HEK293 (cell line): ENCODE measurements at regions not wholly inside any gene's neighbourhood (a gene's known extent, or its start where the extent isn't known, plus 50 kb on each side); places are given as distances from the start of the nearest gene placed in this dataset.

Experiments
- CTCF ChIA-PET: fragments of 350-600 bp; formaldehyde crosslinking; extraction: SDS; loops from one replicate; lab custom pipeline; 2021; ENCODE audit warnings: antibody characterized with exemption; lab: Yijun Ruan, JAX
- POLR2A ChIA-PET: fragments of 300-600 bp; formaldehyde crosslinking; extraction: SDS; loops from one replicate; lab custom pipeline; 2020; ENCODE audit warnings: antibody characterized with exemption, inconsistent platforms; lab: Yijun Ruan, JAX
- H3K27ac ChIP-seq: fragments of 200-500 bp; sonication (Bioruptor generic); 2 replicates; pipeline ENCODE4 v1.5.1; 2014; ENCODE audit warnings: low read depth, low read length, control low read depth, inconsistent platforms; ENCODE audit errors: extremely low read depth
- H3K36me3 ChIP-seq, 2 experiments: fragments of 200-500 bp in 1 of 2; sonication (Bioruptor generic) in 1 of 2; 1 replicate in 1 of 2; 2 replicates in 1 of 2; pipeline ENCODE4 v1.5.1; 2014 to 2017; ENCODE audit warnings: inconsistent platforms in 2 of 2, low read length in 2 of 2; ENCODE audit not compliant: control insufficient read depth in 2 of 2, insufficient read depth in 1 of 2
- H3K4me1 ChIP-seq: fragments of 200-500 bp; sonication (Bioruptor generic); 2 replicates; pipeline ENCODE4 v1.5.1; 2014; ENCODE audit warnings: mild to moderate bottlenecking, low read length, inconsistent platforms; ENCODE audit not compliant: control insufficient read depth, insufficient read depth
- H3K4me3 ChIP-seq: 2 replicates; pipeline ENCODE4 v1.5.1; 2011; ENCODE audit warnings: low read depth, mild to moderate bottlenecking, control low read depth, low read length, moderate library complexity
- H3K9me3 ChIP-seq: fragments of 200-500 bp; sonication (Bioruptor generic); 2 replicates; pipeline ENCODE4 v1.5.1; 2014; ENCODE audit warnings: low read depth, low read length, inconsistent platforms; ENCODE audit not compliant: control insufficient read depth, insufficient read depth
- SALL2 ChIP-seq: fragments of 450-650 bp; formaldehyde crosslinking; IDR thresholded peaks from 2 replicates; pipeline ENCODE4 v1.5.0; 2017; ENCODE audit warnings: missing biosample characterization, mild to moderate bottlenecking, missing genetic modification characterization, borderline replicate concordance
- SP2 ChIP-seq: fragments of 450-650 bp; formaldehyde crosslinking; IDR thresholded peaks from 2 replicates; pipeline ENCODE4 v1.5.1; 2016; ENCODE audit warnings: missing biosample characterization, missing genetic modification characterization
- ZBTB10 ChIP-seq: fragments of 450-650 bp; formaldehyde crosslinking; IDR thresholded peaks from 2 replicates; pipeline ENCODE4 v1.5.1; 2016; ENCODE audit warnings: missing biosample characterization, missing genetic modification characterization
- ZBTB48 ChIP-seq: fragments of 450-650 bp; formaldehyde crosslinking; IDR thresholded peaks from 2 replicates; pipeline ENCODE4 v1.5.1; 2016; ENCODE audit warnings: missing biosample characterization, missing genetic modification characterization
- ZNF114 ChIP-seq: fragments of 450-650 bp; formaldehyde crosslinking; IDR thresholded peaks from 2 replicates; pipeline ENCODE4 v1.5.0; 2017; ENCODE audit warnings: missing biosample characterization, missing genetic modification characterization
- ZNF155 ChIP-seq: fragments of 450-650 bp; formaldehyde crosslinking; IDR thresholded peaks from 2 replicates; pipeline ENCODE4 v1.5.1; 2016; ENCODE audit warnings: missing biosample characterization, missing genetic modification characterization
- ZNF175 ChIP-seq: fragments of 450-650 bp; formaldehyde crosslinking; IDR thresholded peaks from 2 replicates; pipeline ENCODE4 v1.5.1; 2016; ENCODE audit warnings: missing biosample characterization, missing genetic modification characterization
- ZNF214 ChIP-seq: fragments of 450-650 bp; formaldehyde crosslinking; IDR thresholded peaks from 2 replicates; pipeline ENCODE4 v1.5.1; 2017; ENCODE audit warnings: missing biosample characterization, mild to moderate bottlenecking, missing genetic modification characterization, borderline replicate concordance
- ZNF221 ChIP-seq: fragments of 450-650 bp; formaldehyde crosslinking; IDR thresholded peaks from 2 replicates; pipeline ENCODE4 v1.5.1; 2017; ENCODE audit warnings: missing biosample characterization, missing genetic modification characterization, borderline replicate concordance
- ZNF324 ChIP-seq: fragments of 450-650 bp; formaldehyde crosslinking; IDR thresholded peaks from 2 replicates; pipeline ENCODE4 v1.5.1; 2016; ENCODE audit warnings: missing biosample characterization, missing genetic modification characterization
- ZNF37A ChIP-seq: fragments of 450-650 bp; IDR thresholded peaks from 2 replicates; pipeline ENCODE4 v1.5.1; 2018; ENCODE audit warnings: missing biosample characterization, missing genetic modification characterization
- ZNF623 ChIP-seq: fragments of 450-650 bp; formaldehyde crosslinking; IDR thresholded peaks from 2 replicates; pipeline ENCODE4 v1.5.1; 2016; ENCODE audit warnings: missing biosample characterization, missing genetic modification characterization
- ZNF747 ChIP-seq: fragments of 450-650 bp; formaldehyde crosslinking; IDR thresholded peaks from 2 replicates; pipeline ENCODE4 v1.5.1; 2016; ENCODE audit warnings: missing biosample characterization, missing genetic modification characterization
- ZNF76 ChIP-seq: fragments of 450-650 bp; formaldehyde crosslinking; IDR thresholded peaks from 2 replicates; pipeline ENCODE4; 2016; ENCODE audit warnings: low read depth, missing biosample characterization, missing genetic modification characterization, borderline replicate concordance
- ZNF830 ChIP-seq: fragments of 450-650 bp; IDR thresholded peaks from 2 replicates; pipeline ENCODE4 v1.5.0; 2018; ENCODE audit warnings: missing biosample characterization, missing genetic modification characterization, low read depth, mild to moderate bottlenecking, moderate library complexity
- TF ChIP-seq, protein P1 (sequence below): fragments of 450-650 bp; formaldehyde crosslinking; IDR thresholded peaks from 2 replicates; pipeline ENCODE4 v1.5.1; 2016; ENCODE audit warnings: missing biosample characterization, missing genetic modification characterization, borderline replicate concordance
- TF ChIP-seq, protein P2 (sequence below): fragments of 450-650 bp; formaldehyde crosslinking; IDR thresholded peaks from 2 replicates; pipeline ENCODE4 v1.5.1; 2016; ENCODE audit warnings: missing biosample characterization, missing genetic modification characterization, low read depth

GRCh38 chr9:96082516-96083232 is 207.2 kb downstream of the ERCC6L2 start:
- H3K36me3 ChIP-seq: no peaks in the 10 kb centered on the region
- CTCF ChIA-PET: no interaction called here
- no peak overlapping the region for H3K4me3 ChIP-seq
- POLR2A ChIA-PET: no interaction called here
- no peaks in the 10 kb centered on the region for H3K9me3 ChIP-seq
- no peak for TF ChIP-seq ZNF155
- no peaks in the 10 kb centered on the region for H3K4me1 ChIP-seq
- no peak overlapping the region for H3K27ac ChIP-seq

- H3K9me3 ChIP-seq: no peaks in the 10 kb centered on the region
- ChIA-PET POLR2A (no interaction called here), CTCF (interaction anchor here (0.6 to 1.2 kb wide), 2 partner anchors 165 to 219 kb away, joined by 3 read pairs; no protein-coding TSS in a partner anchor)
- H3K4me1 ChIP-seq: no peaks in the 10 kb centered on the region
- TF ChIP-seq ZNF114 (no peak), ZNF324 (tag by site-specific recombination) (no peak), ZNF747 (tag by site-specific recombination) (no peak), ZNF175 (no peak), ZBTB48 (no peak), SALL2 (no peak), ZNF221 (tag by site-specific recombination) (no peak), SP2 (no peak), ZNF830 (no peak), ZBTB10 (tag by site-specific recombination) (no peak), ZNF37A (no peak), ZNF623 (no peak), ZNF76 (tag by site-specific recombination) (no peak), ZNF214 (tag by site-specific recombination) (no peak)
- TF ChIP-seq, protein P1, sequence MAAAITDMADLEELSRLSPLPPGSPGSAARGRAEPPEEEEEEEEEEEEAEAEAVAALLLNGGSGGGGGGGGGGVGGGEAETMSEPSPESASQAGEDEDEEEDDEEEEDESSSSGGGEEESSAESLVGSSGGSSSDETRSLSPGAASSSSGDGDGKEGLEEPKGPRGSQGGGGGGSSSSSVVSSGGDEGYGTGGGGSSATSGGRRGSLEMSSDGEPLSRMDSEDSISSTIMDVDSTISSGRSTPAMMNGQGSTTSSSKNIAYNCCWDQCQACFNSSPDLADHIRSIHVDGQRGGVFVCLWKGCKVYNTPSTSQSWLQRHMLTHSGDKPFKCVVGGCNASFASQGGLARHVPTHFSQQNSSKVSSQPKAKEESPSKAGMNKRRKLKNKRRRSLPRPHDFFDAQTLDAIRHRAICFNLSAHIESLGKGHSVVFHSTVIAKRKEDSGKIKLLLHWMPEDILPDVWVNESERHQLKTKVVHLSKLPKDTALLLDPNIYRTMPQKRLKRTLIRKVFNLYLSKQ (tag by site-specific recombination): no peak
- TF ChIP-seq, protein P2, sequence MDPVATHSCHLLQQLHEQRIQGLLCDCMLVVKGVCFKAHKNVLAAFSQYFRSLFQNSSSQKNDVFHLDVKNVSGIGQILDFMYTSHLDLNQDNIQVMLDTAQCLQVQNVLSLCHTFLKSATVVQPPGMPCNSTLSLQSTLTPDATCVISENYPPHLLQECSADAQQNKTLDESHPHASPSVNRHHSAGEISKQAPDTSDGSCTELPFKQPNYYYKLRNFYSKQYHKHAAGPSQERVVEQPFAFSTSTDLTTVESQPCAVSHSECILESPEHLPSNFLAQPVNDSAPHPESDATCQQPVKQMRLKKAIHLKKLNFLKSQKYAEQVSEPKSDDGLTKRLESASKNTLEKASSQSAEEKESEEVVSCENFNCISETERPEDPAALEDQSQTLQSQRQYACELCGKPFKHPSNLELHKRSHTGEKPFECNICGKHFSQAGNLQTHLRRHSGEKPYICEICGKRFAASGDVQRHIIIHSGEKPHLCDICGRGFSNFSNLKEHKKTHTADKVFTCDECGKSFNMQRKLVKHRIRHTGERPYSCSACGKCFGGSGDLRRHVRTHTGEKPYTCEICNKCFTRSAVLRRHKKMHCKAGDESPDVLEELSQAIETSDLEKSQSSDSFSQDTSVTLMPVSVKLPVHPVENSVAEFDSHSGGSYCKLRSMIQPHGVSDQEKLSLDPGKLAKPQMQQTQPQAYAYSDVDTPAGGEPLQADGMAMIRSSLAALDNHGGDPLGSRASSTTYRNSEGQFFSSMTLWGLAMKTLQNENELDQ (tag by site-specific recombination): no peak
- no peak overlapping the region for H3K27ac ChIP-seq
- no peaks in the 10 kb centered on the region for H3K36me3 ChIP-seq
- H3K4me3 ChIP-seq: no peak overlapping the region
Observed at GRCh38 chr9:96080364-96080763, 204.9 kb downstream of the ERCC6L2 start.
